B cell (primary cell): ENCODE measurements at regions not wholly inside any gene's neighbourhood (a gene's known extent, or its start where the extent isn't known, plus 50 kb on each side); places are given as distances from the start of the nearest gene placed in this dataset.

Experiments used
- ATAC-seq: fragments of 200-7000 bp; cut with Tn5 transposase; one replicate; pipeline ENCODE4 v1.10.0; 2021; ENCODE audit warnings: low read depth, mild to moderate bottlenecking, moderate number of reproducible peaks, moderate library complexity
- CTCF ChIA-PET: fragments of 350-600 bp; sonication (Branson Sonifier 250); formaldehyde crosslinking; loops from one replicate; lab custom pipeline; 2021; ENCODE audit warnings: antibody characterized with exemption, inconsistent platforms; lab: Charles Lee
- POLR2A ChIA-PET: fragments of 350-600 bp; sonication (Branson Sonifier 250); formaldehyde crosslinking; loops from one replicate; lab custom pipeline; 2021; ENCODE audit warnings: antibody characterized with exemption; lab: Charles Lee
- DNase-seq: peaks from one replicate; pipeline ENCODE4 v3.0.0; 2013
- H2AFZ ChIP-seq: 2 replicates; pipeline ENCODE4 v1.6.1; 2012; ENCODE audit warnings: mild to moderate bottlenecking, low read depth, low read length; ENCODE audit not compliant: insufficient read depth, poor library complexity, severe bottlenecking
- H3K27ac ChIP-seq, 2 donors: 1 replicate in 1 of 2; 2 replicates in 1 of 2; pipeline ENCODE4 v1.5.1; 2012 to 2013; ENCODE audit warnings: low read length in 2 of 2, mild to moderate bottlenecking in 2 of 2, moderate library complexity in 1 of 2
- H3K27me3 ChIP-seq, 4 experiments: fragments of 200-600 bp in 1 of 4; sonication (generic) in 1 of 4; replicated peaks in 1 of 4; 1 replicate in 2 of 4; 2 replicates in 2 of 4; pipeline versions ENCODE4 v1.6.1 to v1.7.0; 2013 to 2016; ENCODE audit warnings: low read length in 3 of 4, mild to moderate bottlenecking in 2 of 4, mixed read lengths in 1 of 4, moderate library complexity in 1 of 4; ENCODE audit not compliant: insufficient read depth in 4 of 4, control insufficient read depth in 3 of 4; ENCODE audit errors: control extremely low read depth in 1 of 4
- H3K36me3 ChIP-seq, 2 experiments: replicated peaks in 1 of 2; 1 replicate in 1 of 2; 2 replicates in 1 of 2; pipeline versions ENCODE4 v1.6.1 to v1.7.1; 2013; ENCODE audit warnings: low read length in 1 of 2; ENCODE audit not compliant: insufficient read depth in 2 of 2, control insufficient read depth in 1 of 2; ENCODE audit errors: control extremely low read depth in 1 of 2, extremely low read depth in 1 of 2
- H3K4me1 ChIP-seq, 2 donors: fragments of 200-600 bp in 1 of 2; sonication (generic) in 1 of 2; 1 replicate in 1 of 2; 2 replicates in 1 of 2; pipeline versions ENCODE4 v1.5.1 to v1.6.1; 2013 to 2017; ENCODE audit warnings: low read length in 2 of 2; ENCODE audit not compliant: control insufficient read depth in 2 of 2, insufficient read depth in 2 of 2
- H3K4me2 ChIP-seq: replicated peaks from 2 replicates; pipeline ENCODE3; 2012; ENCODE audit warnings: mild to moderate bottlenecking, low read depth, low read length; ENCODE audit not compliant: poor library complexity, severe bottlenecking
- H3K4me3 ChIP-seq, 5 experiments: fragments of 200-600 bp in 1 of 5; sonication (generic) in 1 of 5; 1 replicate in 3 of 5; 2 replicates in 2 of 5; pipeline versions ENCODE4 v1.5.1 to v1.7.0; 2011 to 2016; ENCODE audit warnings: low read length in 4 of 5, mild to moderate bottlenecking in 4 of 5, low read depth in 2 of 5, control low read depth in 1 of 5, moderate library complexity in 1 of 5; ENCODE audit not compliant: insufficient read depth in 1 of 5; ENCODE audit errors: control extremely low read depth in 1 of 5, extremely low read depth in 1 of 5
- H3K79me2 ChIP-seq: fragments of 200-600 bp; sonication (generic); one replicate; pipeline ENCODE4 v1.6.0; 2016; ENCODE audit warnings: low read length; ENCODE audit not compliant: control insufficient read depth, insufficient read depth
- H3K9ac ChIP-seq: fragments of 200-600 bp; sonication (generic); 2 replicates; pipeline ENCODE4 v1.6.1; 2017; ENCODE audit warnings: mild to moderate bottlenecking, low read length, moderate library complexity
- H3K9me3 ChIP-seq, 3 donors: one replicate each; pipeline versions ENCODE4 v1.6.1 to v1.7.1; 2013; ENCODE audit warnings: low read length in 2 of 3; ENCODE audit not compliant: control insufficient read depth in 2 of 3, insufficient read depth in 1 of 3; ENCODE audit errors: control extremely low read depth in 1 of 3
- H4K20me1 ChIP-seq: 2 replicates; pipeline ENCODE4 v1.6.0; 2012; ENCODE audit warnings: mild to moderate bottlenecking, low read length; ENCODE audit not compliant: insufficient read depth, control insufficient read depth, poor library complexity, severe bottlenecking
- H3K27ac Mint-ChIP-seq: one replicate; pipeline ENCODE4 v1.8.0; 2021; ENCODE audit warnings: mixed read lengths
- H3K27me3 Mint-ChIP-seq: one replicate; pipeline ENCODE4 v1.8.0; 2021; ENCODE audit warnings: mixed read lengths
- H3K4me1 Mint-ChIP-seq: one replicate; pipeline ENCODE4 v1.8.0; 2021; ENCODE audit warnings: mixed read lengths
- H3K4me3 Mint-ChIP-seq: one replicate; pipeline ENCODE4 v1.8.0; 2021; ENCODE audit warnings: mixed read lengths
- H3K9me3 Mint-ChIP-seq: one replicate; pipeline ENCODE4 v1.8.0; 2022; ENCODE audit warnings: mixed read lengths; ENCODE audit not compliant: insufficient read depth
- CTCF ChIP-seq: fragments of 200-600 bp; IDR thresholded peaks from one replicate; pipeline ENCODE4 v1.8.0; 2022; ENCODE audit warnings: antibody characterized with exemption, mild to moderate bottlenecking
- EZH2 ChIP-seq: IDR thresholded peaks from 2 replicates; pipeline ENCODE4 v1.6.1; 2012; ENCODE audit warnings: borderline replicate concordance, low read depth, mild to moderate bottlenecking, moderate library complexity, low read length; ENCODE audit not compliant: insufficient read depth, poor library complexity, severe bottlenecking
- WGBS: methylation state at CpG from one replicate; pipeline ENCODE4 v1.1.5; 2013; ENCODE audit warnings: missing lambda C conversion rate; ENCODE audit not compliant: insufficient coverage; 5-methylcytosine and 5-hydroxymethylcytosine counted together
- intact Hi-C: fragments of 100-400 bp; cut with micrococcal nuclease; formaldehyde crosslinking; loops from one replicate; pipeline ENCODE4 v1.10.0; 2022

GRCh38 chr9:3161912-3162311 is 318.0 kb upstream of the PUM3 start:
- TF ChIP-seq EZH2 (no peak), CTCF (no peak)
- no peaks in the 10 kb centered on the region for H3K36me3 ChIP-seq
- no peak overlapping the region for H3K27ac ChIP-seq
- Mint-ChIP-seq H3K27ac (no peak overlapping the region), H3K4me1 (no peaks in the 10 kb centered on the region), H3K27me3 (peaks cover 20% of the 10 kb centered on the region), H3K9me3 (no peaks in the 10 kb centered on the region), H3K4me3 (no peak overlapping the region)
- H4K20me1 ChIP-seq = no peaks in the 10 kb centered on the region
- POLR2A ChIA-PET = no interaction called here
- H2AFZ ChIP-seq = no peak overlapping the region
- peaks cover 0 to 2% (median 0%) of the 10 kb centered on the region in 4 experiments for H3K27me3 ChIP-seq
- ATAC-seq (no peak), DNase-seq (no peak)
- H3K9me3 ChIP-seq = peaks cover 0 to 3% (median 0%) of the 10 kb centered on the region in 3 donors
- H3K4me2 ChIP-seq = no peak overlapping the region
- intact Hi-C loops = no loop called here
- H3K4me3 ChIP-seq = no peak overlapping the region
- H3K79me2 ChIP-seq = no peaks in the 10 kb centered on the region
- WGBS = no CpG with 5 or more reads among the region's 1 CpG
- CTCF ChIA-PET = no interaction called here
- no peaks in the 10 kb centered on the region for H3K4me1 ChIP-seq
- H3K9ac ChIP-seq = no peak overlapping the region

- CTCF ChIA-PET = no interaction called here
- TF ChIP-seq CTCF (no peak), EZH2 (no peak)
- H3K27me3 Mint-ChIP-seq = peaks cover 7% of the 10 kb centered on the region
Measured at GRCh38 chr9:3157011-3157410, 313.1 kb upstream of the PUM3 start.

More at GRCh38 chr9:3157011-3157410, 313.1 kb upstream of the PUM3 start:
- 90% methylated on average over 9 of the region's 9 CpGs for WGBS
- H3K27ac ChIP-seq = no peak overlapping the region
- H3K9me3 ChIP-seq = peaks cover 0 to 3% (median 0%) of the 10 kb centered on the region in 3 donors
- no peaks in the 10 kb centered on the region for H3K4me1 Mint-ChIP-seq
- DNase-seq (no peak), ATAC-seq (no peak)
- no peaks in the 10 kb centered on the region for H3K27me3 ChIP-seq
- H3K4me1 ChIP-seq = no peaks in the 10 kb centered on the region
- POLR2A ChIA-PET = no interaction called here
- no peak overlapping the region for H2AFZ ChIP-seq
- no peaks in the 10 kb centered on the region for H3K9me3 Mint-ChIP-seq
- no peak overlapping the region for H3K4me3 Mint-ChIP-seq
- no peaks in the 10 kb centered on the region for H3K36me3 ChIP-seq
- H3K27ac Mint-ChIP-seq = no peak overlapping the region
- H3K4me2 ChIP-seq = no peak overlapping the region
- no peaks in the 10 kb centered on the region for H4K20me1 ChIP-seq
- H3K79me2 ChIP-seq = no peaks in the 10 kb centered on the region
- no peak overlapping the region for H3K9ac ChIP-seq
- intact Hi-C loops = no loop called here
- no peak overlapping the region for H3K4me3 ChIP-seq
